Cardiac muscle cell (in vitro differentiated cells and primary cell): ENCODE measurements at regions not wholly inside any gene's neighbourhood (a gene's known extent, or its start where the extent isn't known, plus 50 kb on each side); places are given as distances from the start of the nearest gene placed in this dataset.

Experiments
- DNase-seq, 2 donors: peaks; one replicate each; pipeline versions ENCODE4 v3.0.0 to v3.0.0-alpha.2; 2010 to 2017; ENCODE audit warnings: low read depth in 1 of 2, low spot score in 1 of 2
- H3K27ac ChIP-seq: fragments of 200-600 bp; sonication (generic); 2 replicates; pipeline ENCODE4 v1.5.1; 2016
- H3K27me3 ChIP-seq: fragments of 200-600 bp; sonication (generic); 2 replicates; pipeline ENCODE4 v1.6.0; 2016; ENCODE audit warnings: control low read depth
- H3K36me3 ChIP-seq: fragments of 200-600 bp; sonication (generic); 2 replicates; pipeline ENCODE4 v1.5.1; 2016; ENCODE audit warnings: control low read depth
- H3K4me1 ChIP-seq: fragments of 200-600 bp; sonication (generic); 2 replicates; pipeline ENCODE4 v1.8.1; 2017; ENCODE audit warnings: low read depth, mild to moderate bottlenecking, mixed run types
- H3K4me3 ChIP-seq: fragments of 200-600 bp; sonication (generic); 2 replicates; pipeline ENCODE4 v1.5.1; 2016; ENCODE audit warnings: mild to moderate bottlenecking
- H3K9me3 ChIP-seq: fragments of 200-600 bp; sonication (generic); 2 replicates; pipeline ENCODE4 v1.5.1; 2017; ENCODE audit warnings: low read depth, mild to moderate bottlenecking, control low read depth
- TF ChIP-seq, protein P1 (sequence below): IDR thresholded peaks from 2 replicates; pipeline ENCODE4 v1.5.1; 2012; ENCODE audit warnings: low read depth, mild to moderate bottlenecking, low read length

DNA sequence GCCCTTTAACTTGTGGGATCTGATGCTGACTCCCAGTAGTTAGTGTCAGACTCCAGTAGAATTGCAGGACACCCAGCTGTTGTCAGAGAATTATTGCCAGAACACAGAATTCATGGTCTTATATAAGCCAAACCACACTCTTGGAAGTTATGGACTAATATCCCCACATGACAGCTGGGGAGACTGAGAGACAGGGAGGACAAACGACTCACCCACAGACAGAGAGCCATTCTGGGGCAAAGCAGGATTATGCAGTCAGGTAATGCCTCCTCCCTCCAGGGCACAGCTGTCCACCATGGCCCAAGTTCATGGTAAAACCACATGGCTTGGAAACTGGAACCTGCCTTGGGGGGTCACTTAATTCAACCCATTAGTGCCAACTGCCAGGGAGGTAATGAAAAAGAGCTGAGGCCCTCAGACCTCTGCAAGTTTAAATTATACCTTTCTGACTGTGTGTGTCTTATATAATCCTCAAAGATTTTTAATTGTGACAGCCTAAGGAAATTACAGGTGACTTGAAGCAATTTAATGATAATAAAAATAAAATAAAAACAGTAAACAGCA is 299.5 kb downstream of the BUD13 start:
- H3K4me1 ChIP-seq = peaks cover 19% of the 10 kb centered on the region
- H3K9me3 ChIP-seq = no peaks in the 10 kb centered on the region
- peak overlapping the region; percentile 1 for H3K27ac ChIP-seq
- no peaks in the 10 kb centered on the region for H3K27me3 ChIP-seq
- H3K36me3 ChIP-seq = no peaks in the 10 kb centered on the region
- no peak for DNase-seq
- H3K4me3 ChIP-seq = no peak overlapping the region
- TF ChIP-seq, protein P1, sequence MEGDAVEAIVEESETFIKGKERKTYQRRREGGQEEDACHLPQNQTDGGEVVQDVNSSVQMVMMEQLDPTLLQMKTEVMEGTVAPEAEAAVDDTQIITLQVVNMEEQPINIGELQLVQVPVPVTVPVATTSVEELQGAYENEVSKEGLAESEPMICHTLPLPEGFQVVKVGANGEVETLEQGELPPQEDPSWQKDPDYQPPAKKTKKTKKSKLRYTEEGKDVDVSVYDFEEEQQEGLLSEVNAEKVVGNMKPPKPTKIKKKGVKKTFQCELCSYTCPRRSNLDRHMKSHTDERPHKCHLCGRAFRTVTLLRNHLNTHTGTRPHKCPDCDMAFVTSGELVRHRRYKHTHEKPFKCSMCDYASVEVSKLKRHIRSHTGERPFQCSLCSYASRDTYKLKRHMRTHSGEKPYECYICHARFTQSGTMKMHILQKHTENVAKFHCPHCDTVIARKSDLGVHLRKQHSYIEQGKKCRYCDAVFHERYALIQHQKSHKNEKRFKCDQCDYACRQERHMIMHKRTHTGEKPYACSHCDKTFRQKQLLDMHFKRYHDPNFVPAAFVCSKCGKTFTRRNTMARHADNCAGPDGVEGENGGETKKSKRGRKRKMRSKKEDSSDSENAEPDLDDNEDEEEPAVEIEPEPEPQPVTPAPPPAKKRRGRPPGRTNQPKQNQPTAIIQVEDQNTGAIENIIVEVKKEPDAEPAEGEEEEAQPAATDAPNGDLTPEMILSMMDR = no peak

DNA sequence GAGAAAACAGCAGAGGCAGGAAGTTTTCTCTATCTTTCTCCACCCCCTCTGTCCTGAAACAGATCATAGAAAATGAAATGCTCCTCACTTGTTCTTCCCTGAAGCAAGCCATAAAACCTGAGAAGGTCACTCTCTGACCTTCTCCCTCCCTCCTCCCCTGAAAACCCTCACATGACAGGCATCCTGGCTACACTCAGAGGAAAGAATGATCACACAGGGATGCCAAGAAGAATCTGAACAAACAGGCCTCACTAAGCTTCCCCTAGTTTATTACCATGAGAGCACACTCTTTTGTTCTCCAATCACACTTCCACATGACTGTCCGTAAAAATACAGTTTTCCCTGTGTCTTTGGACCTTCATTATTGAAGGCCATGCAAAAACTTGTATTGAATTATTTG is 300.1 kb downstream of the BUD13 start:
- H3K27me3 ChIP-seq = no peaks in the 10 kb centered on the region
- no peaks in the 10 kb centered on the region for H3K9me3 ChIP-seq
- DNase-seq = no peak
- TF ChIP-seq, protein P1 = no peak
- peak overlapping the region; percentile 1 for H3K27ac ChIP-seq
- no peaks in the 10 kb centered on the region for H3K36me3 ChIP-seq
- H3K4me1 ChIP-seq = peaks cover 14% of the 10 kb centered on the region
- no peak overlapping the region for H3K4me3 ChIP-seq

DNA sequence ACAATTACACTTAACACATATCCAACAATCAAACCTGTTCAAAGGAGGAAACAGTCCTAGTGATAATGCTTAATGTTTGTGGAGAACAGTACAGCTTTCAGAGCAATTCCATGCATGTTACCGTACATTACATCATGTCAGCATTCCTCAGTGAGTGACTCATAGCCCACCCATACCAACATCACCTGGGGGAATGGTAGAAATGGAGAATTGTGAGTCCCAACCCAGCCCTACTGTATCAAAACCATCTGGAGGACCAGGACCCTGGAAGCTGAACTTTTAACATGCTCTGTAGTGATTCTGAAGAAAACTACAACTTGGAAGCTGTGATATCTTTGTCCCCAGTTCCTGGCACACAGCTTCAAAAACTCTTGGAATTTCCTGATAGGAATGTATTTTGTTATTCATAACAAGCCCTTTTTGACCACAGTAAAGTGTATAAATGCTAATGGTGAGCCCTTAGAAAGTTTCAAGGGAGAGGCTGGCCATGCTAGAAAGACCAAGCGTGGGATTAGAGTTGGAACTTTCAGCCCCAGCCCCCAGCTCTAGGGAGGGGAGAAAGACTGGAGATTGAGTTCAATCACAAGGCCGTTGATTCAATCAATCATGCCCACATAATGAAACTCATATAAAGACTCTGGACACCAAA is 301.1 kb downstream of the BUD13 start:
- DNase-seq = peak in 1 of 2 donors; percentile 36
- H3K4me1 ChIP-seq = peaks cover 14% of the 10 kb centered on the region
- H3K4me3 ChIP-seq = no peak overlapping the region
- H3K27ac ChIP-seq = no peak overlapping the region
- no peaks in the 10 kb centered on the region for H3K36me3 ChIP-seq
- H3K9me3 ChIP-seq = no peaks in the 10 kb centered on the region
- no peaks in the 10 kb centered on the region for H3K27me3 ChIP-seq
- TF ChIP-seq, protein P1 = no peak

GRCh38 chr11:116468699-116469098 is 304.1 kb downstream of the BUD13 start:
- no peaks in the 10 kb centered on the region for H3K36me3 ChIP-seq
- H3K27me3 ChIP-seq = no peaks in the 10 kb centered on the region
- no peak overlapping the region for H3K27ac ChIP-seq
- TF ChIP-seq, protein P1 = no peak
- no peaks in the 10 kb centered on the region for H3K9me3 ChIP-seq
- DNase-seq = no peak
- peaks cover 11% of the 10 kb centered on the region for H3K4me1 ChIP-seq
- H3K4me3 ChIP-seq = no peak overlapping the region

DNA sequence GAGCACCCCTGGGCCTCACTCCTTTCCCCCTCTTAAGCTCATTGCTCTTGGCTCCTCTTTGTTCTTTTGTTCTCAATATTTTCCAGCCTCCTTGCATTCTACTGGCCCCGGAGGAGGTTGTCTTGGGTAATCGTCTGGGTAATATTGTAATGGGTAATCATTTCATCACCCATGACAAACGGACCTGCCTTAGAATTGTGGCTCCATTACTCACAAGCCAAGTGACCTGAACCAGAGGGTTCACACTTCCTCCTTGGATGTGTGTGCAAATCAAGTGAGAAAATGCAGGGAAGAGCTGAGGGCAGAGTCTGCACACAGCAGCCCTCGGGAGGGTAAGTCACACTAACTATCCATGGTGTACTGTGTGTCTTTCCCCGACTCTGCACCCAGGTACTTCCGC is 305.0 kb downstream of the BUD13 start:
- no peak overlapping the region for H3K4me3 ChIP-seq
- TF ChIP-seq, protein P1 = no peak
- H3K27me3 ChIP-seq = no peaks in the 10 kb centered on the region
- peaks cover 5% of the 10 kb centered on the region for H3K4me1 ChIP-seq
- H3K36me3 ChIP-seq = no peaks in the 10 kb centered on the region
- H3K9me3 ChIP-seq = no peaks in the 10 kb centered on the region
- no peak for DNase-seq
- H3K27ac ChIP-seq = no peak overlapping the region
